SKM-1 (cell line): ENCODE measurements at regions not wholly inside any gene's neighbourhood (a gene's known extent, or its start where the extent isn't known, plus 50 kb on each side); places are given as distances from the start of the nearest gene placed in this dataset.
"Not testable (repeated sequence)": the region's sequence is repeated elsewhere in the genome, so short reads cannot be mapped to it uniquely, and the experiment has no call there.

ENCODE experiments used
- DNase-seq: peaks from one replicate; lab custom pipeline; 2025; ENCODE audit not compliant: unreplicated experiment; lab: John Stamatoyannopoulos, UW

- no peak for DNase-seq
These were observed 627.2 kb downstream of the ISL1 start for GRCh38 chr5:52010454-52010853.

GRCh38 chr5:52013523-52013922, 630.3 kb downstream of the ISL1 start:
- peak; percentile 37 for DNase-seq

- DNase-seq: no peak
These were observed 632.5 kb downstream of the ISL1 start for GRCh38 chr5:52015760-52016159.

GRCh38 chr5:52017567-52017966, 634.3 kb downstream of the ISL1 start:
- DNase-seq: no peak

- DNase-seq: no peak
These were observed 641.1 kb downstream of the ISL1 start for GRCh38 chr5:52024359-52024758.

GRCh38 chr5:52029836-52030235, 646.6 kb downstream of the ISL1 start:
- DNase-seq: not testable (repeated sequence)

- no peak for DNase-seq
These were observed 658.6 kb downstream of the ISL1 start for GRCh38 chr5:52041842-52042241.

GRCh38 chr5:52043137-52043536, 659.9 kb downstream of the ISL1 start:
- no peak for DNase-seq

GRCh38 chr5:52043543-52043942, 660.3 kb downstream of the ISL1 start:
- no peak for DNase-seq

GRCh38 chr5:52051759-52052158, 668.5 kb downstream of the ISL1 start:
- DNase-seq: no peak

GRCh38 chr5:52063186-52063585, 679.9 kb downstream of the ISL1 start:
- no peak for DNase-seq

GRCh38 chr5:52065182-52065581, 681.9 kb downstream of the ISL1 start:
- DNase-seq: no peak

- DNase-seq: no peak
These were observed 686.7 kb downstream of the ISL1 start for GRCh38 chr5:52069997-52070396.

- no peak for DNase-seq
These were observed 690.9 kb downstream of the ISL1 start for GRCh38 chr5:52073993-52074689.

- DNase-seq: no peak
These were observed 694.9 kb downstream of the ISL1 start for GRCh38 chr5:52077941-52078815.

- DNase-seq: not testable (repeated sequence)
These were observed 685.4 kb upstream of the ITGA1 start for GRCh38 chr5:52102311-52102710.

GRCh38 chr5:52107210-52107905, 680.4 kb upstream of the ITGA1 start:
- no peak for DNase-seq

GRCh38 chr5:52119768-52120167, 667.9 kb upstream of the ITGA1 start:
- DNase-seq: no peak

- DNase-seq: no peak
These were observed 655.7 kb upstream of the ITGA1 start for GRCh38 chr5:52132053-52132452.

- DNase-seq: peak; percentile 54
These were observed 653.6 kb upstream of the ITGA1 start for GRCh38 chr5:52134013-52134650.

- no peak for DNase-seq
These were observed 647.7 kb upstream of the ITGA1 start for GRCh38 chr5:52139888-52140615.
